Ovary (tissue), 3 donors: ENCODE measurements at regions not wholly inside any gene's neighbourhood (a gene's known extent, or its start where the extent isn't known, plus 50 kb on each side); places are given as distances from the start of the nearest gene placed in this dataset.

Experiments
- EP300 ChIP-seq: sonication (generic); formaldehyde crosslinking; IDR thresholded peaks from one replicate; pipeline ENCODE4 v1.6.1; 2017; ENCODE audit warnings: antibody characterized with exemption
- POLR2A ChIP-seq: fragments of 450-650 bp; IDR thresholded peaks from one replicate; pipeline ENCODE4 v1.6.1; 2017; ENCODE audit warnings: antibody characterized with exemption, mild to moderate bottlenecking, moderate library complexity
- TF ChIP-seq, protein P1 (sequence below), 3 donors: fragments of 450-650 bp in 2 of 3; fragments of 200-600 bp in 1 of 3; IDR thresholded peaks; one replicate each; pipeline versions ENCODE4 v1.5.1 to v1.8.0; 2016 to 2022; ENCODE audit warnings: antibody characterized with exemption in 3 of 3, mild to moderate bottlenecking in 1 of 3
- donor health status: DM: no; HTN: no; CAD: no.

DNA sequence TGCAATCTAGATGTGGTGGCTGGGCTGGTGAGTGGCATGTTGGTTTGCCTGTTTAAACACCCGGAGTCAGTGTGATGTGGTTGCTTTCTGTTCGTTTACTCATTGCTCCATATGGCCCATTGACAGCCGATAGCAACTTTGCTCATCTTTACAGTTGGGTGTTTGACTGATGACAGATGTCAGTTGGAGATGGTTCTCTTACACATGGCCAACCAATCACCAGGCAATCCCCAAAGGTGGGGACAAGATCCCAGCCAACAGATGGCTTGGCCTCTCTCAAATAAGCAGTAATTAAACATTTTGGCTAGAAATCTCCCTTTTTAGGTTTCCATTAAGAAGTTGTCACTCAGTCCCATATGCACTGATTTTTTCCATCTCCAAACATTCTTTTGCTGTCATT is 497.1 kb upstream of the ARGLU1 start:
- TF ChIP-seq, protein P1, sequence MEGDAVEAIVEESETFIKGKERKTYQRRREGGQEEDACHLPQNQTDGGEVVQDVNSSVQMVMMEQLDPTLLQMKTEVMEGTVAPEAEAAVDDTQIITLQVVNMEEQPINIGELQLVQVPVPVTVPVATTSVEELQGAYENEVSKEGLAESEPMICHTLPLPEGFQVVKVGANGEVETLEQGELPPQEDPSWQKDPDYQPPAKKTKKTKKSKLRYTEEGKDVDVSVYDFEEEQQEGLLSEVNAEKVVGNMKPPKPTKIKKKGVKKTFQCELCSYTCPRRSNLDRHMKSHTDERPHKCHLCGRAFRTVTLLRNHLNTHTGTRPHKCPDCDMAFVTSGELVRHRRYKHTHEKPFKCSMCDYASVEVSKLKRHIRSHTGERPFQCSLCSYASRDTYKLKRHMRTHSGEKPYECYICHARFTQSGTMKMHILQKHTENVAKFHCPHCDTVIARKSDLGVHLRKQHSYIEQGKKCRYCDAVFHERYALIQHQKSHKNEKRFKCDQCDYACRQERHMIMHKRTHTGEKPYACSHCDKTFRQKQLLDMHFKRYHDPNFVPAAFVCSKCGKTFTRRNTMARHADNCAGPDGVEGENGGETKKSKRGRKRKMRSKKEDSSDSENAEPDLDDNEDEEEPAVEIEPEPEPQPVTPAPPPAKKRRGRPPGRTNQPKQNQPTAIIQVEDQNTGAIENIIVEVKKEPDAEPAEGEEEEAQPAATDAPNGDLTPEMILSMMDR (IDR thresholded peaks at IDR 0.05), result no peak
- TF ChIP-seq POLR2A (no peak), EP300 (no peak)
